Fibroblast of lung (primary cell): ENCODE measurements at regions not wholly inside any gene's neighbourhood (a gene's known extent, or its start where the extent isn't known, plus 50 kb on each side); places are given as distances from the start of the nearest gene placed in this dataset.

ENCODE experiments used
- CTCF ChIP-seq, 2 donors: IDR thresholded peaks in 1 of 2; conservative IDR thresholded peaks in 1 of 2; 1 replicate in 1 of 2; 2 replicates in 1 of 2; pipeline ENCODE4 v1.5.1; 2011 to 2012; ENCODE audit warnings: low read length in 2 of 2, control low read depth in 1 of 2, inconsistent platforms in 1 of 2, low read depth in 1 of 2, mild to moderate bottlenecking in 1 of 2
- EZH2 ChIP-seq: IDR thresholded peaks from 2 replicates; pipeline ENCODE4 v1.5.1; 2012; ENCODE audit warnings: low read length, control low read depth, mild to moderate bottlenecking; ENCODE audit errors: missing control alignments

GRCh38 chr1:98211271-98211845 lies 290.5 kb upstream of the DPYD start:
- TF ChIP-seq CTCF (conservative IDR thresholded peaks at IDR 0.05 in 1 of 2, IDR thresholded peaks at IDR 0.05 in 1 of 2; ENCODE audit: low read depth in 1 of 2, low read length in 2 of 2): no peak
- no peak for TF ChIP-seq EZH2
